SU-DHL-6 (cell line): ENCODE measurements at regions not wholly inside any gene's neighbourhood (a gene's known extent, or its start where the extent isn't known, plus 50 kb on each side); places are given as distances from the start of the nearest gene placed in this dataset.

Experiments
- H2AFZ ChIP-seq: fragments of 200-600 bp; sonication (generic); 2 replicates; pipeline ENCODE4 v1.6.1; 2014; ENCODE audit warnings: low read depth, mild to moderate bottlenecking, moderate library complexity, mixed read lengths, antibody characterized with exemption, low read length; ENCODE audit not compliant: severe bottlenecking
- H3F3A ChIP-seq: fragments of 200-600 bp; shearing (Covaris generic); 2 replicates; pipeline ENCODE4 v1.6.0; 2016; ENCODE audit warnings: antibody characterized with exemption, mild to moderate bottlenecking; ENCODE audit not compliant: insufficient read depth
- H3K27ac ChIP-seq: fragments of 200-600 bp; sonication (generic); 2 replicates; pipeline ENCODE4 v1.5.1; 2016; ENCODE audit warnings: low read depth, mild to moderate bottlenecking, low read length, moderate library complexity, mixed read lengths
- H3K27me3 ChIP-seq: fragments of 200-600 bp; sonication (generic), shearing (Covaris generic); 2 replicates; pipeline ENCODE4 v1.6.0; 2014; ENCODE audit warnings: mild to moderate bottlenecking, low read length
- H3K36me3 ChIP-seq: fragments of 200-600 bp; sonication (generic); 2 replicates; pipeline ENCODE4 v1.6.1; 2014; ENCODE audit warnings: mild to moderate bottlenecking, low read length, mixed read lengths
- H3K4me2 ChIP-seq: fragments of 300-600, 200-600 bp; shearing (Covaris generic), sonication (generic); 2 replicates; pipeline ENCODE4 v1.6.0; 2014; ENCODE audit warnings: low read length, low read depth, mild to moderate bottlenecking; ENCODE audit not compliant: poor library complexity, severe bottlenecking
- H3K4me3 ChIP-seq: fragments of 200-600 bp; sonication (generic); 2 replicates; pipeline ENCODE4 v1.5.1; 2014; ENCODE audit warnings: antibody characterized with exemption, low read length, mild to moderate bottlenecking, mixed read lengths; ENCODE audit not compliant: insufficient read depth, poor library complexity, severe bottlenecking
- H3K79me2 ChIP-seq: fragments of 200-600 bp; sonication (generic); 2 replicates; pipeline ENCODE4 v1.6.1; 2014; ENCODE audit warnings: mild to moderate bottlenecking, low read length, moderate library complexity; ENCODE audit not compliant: insufficient read depth
- H3K9ac ChIP-seq: fragments of 200-600 bp; sonication (generic); 2 replicates; pipeline ENCODE4 v1.7.0; 2014; ENCODE audit warnings: mild to moderate bottlenecking, low read length
- H3K9me2 ChIP-seq: fragments of 200-600 bp; sonication (generic); replicated peaks from 2 replicates; pipeline ENCODE4 v1.6.1; 2014; ENCODE audit warnings: low read length; ENCODE audit not compliant: insufficient read depth
- H3K9me3 ChIP-seq: fragments of 200-600 bp; sonication (generic); 2 replicates; pipeline ENCODE4 v1.6.1; 2014; ENCODE audit warnings: low read length, mixed read lengths; ENCODE audit not compliant: insufficient read depth
- H4K20me1 ChIP-seq: fragments of 200-600 bp; sonication (generic); 2 replicates; pipeline ENCODE4 v1.6.1; 2014; ENCODE audit warnings: low read depth, mild to moderate bottlenecking, antibody characterized with exemption, low read length, moderate library complexity, mixed read lengths
- CTCF ChIP-seq: fragments of 200-600 bp; sonication (generic); IDR thresholded peaks from one replicate; pipeline ENCODE4 v1.5.1; 2017; ENCODE audit warnings: antibody characterized with exemption, mild to moderate bottlenecking, low read length, moderate library complexity; ENCODE audit not compliant: insufficient read depth, poor library complexity, severe bottlenecking
- EZH2phosphoT487 ChIP-seq: fragments of 200-600 bp; sonication (generic), shearing (Covaris generic); conservative IDR thresholded peaks from 2 replicates; pipeline ENCODE4 v1.6.1; 2018; ENCODE audit warnings: mild to moderate bottlenecking, antibody characterized with exemption, low read length, moderate library complexity, mixed read lengths

GRCh38 chr18:71105994-71106546, 817.2 kb downstream of the SOCS6 start:
- Histone ChIP-seq H3K36me3 (no peaks in the 10 kb centered on the region), H3K9me3 (no peaks in the 10 kb centered on the region), H3F3A (no peaks in the 10 kb centered on the region), H3K27me3 (no peaks in the 10 kb centered on the region), H3K9me2 (no peaks in the 10 kb centered on the region), H4K20me1 (no peaks in the 10 kb centered on the region), H3K27ac (no peak overlapping the region), H3K79me2 (no peaks in the 10 kb centered on the region), H3K4me3 (no peak overlapping the region), H2AFZ (no peak overlapping the region), H3K4me2 (no peak overlapping the region), H3K9ac (no peak overlapping the region)
- TF ChIP-seq CTCF: no peak

- H3K9ac ChIP-seq: no peak overlapping the region
- H3K4me3 ChIP-seq: no peak overlapping the region
- no peaks in the 10 kb centered on the region for H3K27me3 ChIP-seq
- no peaks in the 10 kb centered on the region for H3F3A ChIP-seq
- H3K27ac ChIP-seq: no peak overlapping the region
- no peaks in the 10 kb centered on the region for H3K36me3 ChIP-seq
- TF ChIP-seq EZH2phosphoT487 (no peak), CTCF (no peak)
- H3K79me2 ChIP-seq: no peaks in the 10 kb centered on the region
- no peak overlapping the region for H3K4me2 ChIP-seq
- H4K20me1 ChIP-seq: no peaks in the 10 kb centered on the region
- H2AFZ ChIP-seq: no peak overlapping the region
- no peaks in the 10 kb centered on the region for H3K9me3 ChIP-seq
- no peaks in the 10 kb centered on the region for H3K9me2 ChIP-seq
Measured at GRCh38 chr18:71105078-71105819, 816.4 kb downstream of the SOCS6 start.

- H3K9ac ChIP-seq: no peak overlapping the region
- no peaks in the 10 kb centered on the region for H3K79me2 ChIP-seq
- no peak for TF ChIP-seq CTCF
- no peaks in the 10 kb centered on the region for H3K9me3 ChIP-seq
- no peaks in the 10 kb centered on the region for H3K9me2 ChIP-seq
- H3K4me3 ChIP-seq: no peak overlapping the region
- H3F3A ChIP-seq: no peaks in the 10 kb centered on the region
- no peaks in the 10 kb centered on the region for H3K27me3 ChIP-seq
- H4K20me1 ChIP-seq: no peaks in the 10 kb centered on the region
- H3K27ac ChIP-seq: no peak overlapping the region
- H3K4me2 ChIP-seq: no peak overlapping the region
- H2AFZ ChIP-seq: no peak overlapping the region
- no peaks in the 10 kb centered on the region for H3K36me3 ChIP-seq
Measured at GRCh38 chr18:71079606-71080005, 790.8 kb downstream of the SOCS6 start.
